ENCODE measurements at regions not wholly inside any gene's neighbourhood (a gene's known extent, or its start where the extent isn't known, plus 50 kb on each side); places are given as distances from the start of the nearest gene placed in this dataset.

DNA sequence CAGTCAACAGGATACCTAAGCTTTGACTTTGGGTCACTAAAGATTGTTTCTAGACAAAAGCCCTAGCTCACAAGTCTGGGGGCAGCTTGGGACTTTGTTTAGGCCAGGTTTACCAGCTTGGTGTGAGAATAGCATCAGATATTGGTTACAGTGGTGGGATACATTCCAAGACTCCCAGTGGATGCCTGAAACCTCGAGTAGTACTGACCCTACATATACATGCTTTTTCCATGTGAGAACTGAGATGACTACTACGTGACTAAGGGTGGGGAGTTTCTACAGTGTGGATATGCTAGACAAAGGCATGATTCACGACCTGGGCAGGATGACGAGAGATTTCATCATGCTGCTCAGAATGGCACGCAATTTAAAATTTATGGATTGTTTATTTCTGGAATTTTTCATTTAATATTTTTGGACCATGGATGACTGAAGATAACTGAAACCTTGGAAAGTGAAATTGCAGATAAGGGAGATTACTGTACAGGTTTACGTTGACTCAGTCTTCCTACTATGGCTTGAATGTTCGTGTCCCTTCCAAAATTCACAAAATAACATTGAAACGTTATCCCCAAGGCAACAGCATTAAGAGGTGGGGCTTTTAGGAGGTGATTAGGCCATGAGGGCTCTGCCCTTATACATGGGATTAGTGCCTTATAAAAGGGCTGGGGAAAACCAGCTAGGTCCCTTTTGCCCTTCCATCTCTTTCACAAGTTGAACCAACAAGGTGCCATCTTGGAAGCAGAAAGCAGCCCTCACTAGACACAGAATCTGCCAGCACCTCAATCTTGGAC, 50.2 kb upstream of the CTAGE1 start:
- TF ChIP-seq POLR2A (IDR thresholded peaks at IDR 0.05; ENCODE audit: low read length) (no peak), GATA1 (IDR thresholded peaks at IDR 0.05; ENCODE audit: low read depth, low read length) (no peak)
- peak in 1 of 2 experiments; percentile 18 for DNase-seq

DNA sequence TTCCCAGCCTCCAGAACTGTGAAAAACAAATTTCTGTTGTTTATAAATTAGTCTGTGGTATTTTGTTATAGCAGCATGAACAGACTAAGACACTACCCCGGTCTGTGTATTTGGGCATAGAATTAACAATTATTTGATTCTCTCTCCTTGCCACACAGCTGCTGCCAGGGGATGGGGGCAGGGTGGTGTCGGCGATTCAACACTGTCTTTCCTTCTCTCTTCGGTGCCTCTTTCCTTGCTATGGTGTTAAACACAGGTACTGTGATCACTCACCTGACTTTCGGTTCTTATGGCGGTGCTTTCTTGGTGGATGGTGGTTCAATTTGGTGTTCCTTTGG, 50.8 kb upstream of the CTAGE1 start:
- no peak for DNase-seq
- TF ChIP-seq POLR2A (IDR thresholded peaks at IDR 0.05; ENCODE audit: low read length) (no peak), GATA1 (IDR thresholded peaks at IDR 0.05; ENCODE audit: low read depth, low read length) (no peak)

DNA sequence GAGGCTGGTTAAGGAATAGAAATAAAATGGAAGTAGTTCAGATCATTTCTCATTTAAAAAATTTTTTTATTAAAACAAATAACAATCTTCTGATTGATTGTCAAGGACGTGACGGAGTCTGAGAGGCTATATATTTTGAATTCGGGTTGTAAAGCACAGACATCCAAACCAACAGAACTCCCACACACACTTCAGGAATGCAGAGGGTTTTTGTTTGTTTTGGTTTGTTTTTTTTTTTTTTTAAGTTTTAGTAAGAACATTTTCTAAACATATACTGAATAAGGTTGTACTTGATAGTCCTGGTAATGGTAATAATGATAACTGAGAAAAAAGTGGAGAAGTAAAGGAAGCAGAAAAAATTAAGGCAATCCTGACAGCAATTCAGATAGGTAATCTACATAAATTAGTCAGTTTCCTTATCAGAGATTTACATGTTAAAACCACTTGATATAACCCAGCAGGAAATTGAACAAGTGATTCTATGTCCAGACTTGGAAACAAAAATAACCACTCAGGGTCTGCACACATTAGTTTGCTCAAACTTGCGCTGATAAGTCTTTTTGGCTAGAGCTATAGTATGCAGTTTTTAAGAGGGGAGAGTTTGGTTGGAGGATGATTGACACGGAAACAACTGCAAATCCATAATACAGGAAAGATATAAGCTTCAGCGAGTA, 51.5 kb upstream of the CTAGE1 start:
- TF ChIP-seq GATA1 (IDR thresholded peaks at IDR 0.05; ENCODE audit: low read depth, low read length) (no peak), POLR2A (IDR thresholded peaks at IDR 0.05; ENCODE audit: low read length) (no peak)
- DNase-seq: no peak

DNA sequence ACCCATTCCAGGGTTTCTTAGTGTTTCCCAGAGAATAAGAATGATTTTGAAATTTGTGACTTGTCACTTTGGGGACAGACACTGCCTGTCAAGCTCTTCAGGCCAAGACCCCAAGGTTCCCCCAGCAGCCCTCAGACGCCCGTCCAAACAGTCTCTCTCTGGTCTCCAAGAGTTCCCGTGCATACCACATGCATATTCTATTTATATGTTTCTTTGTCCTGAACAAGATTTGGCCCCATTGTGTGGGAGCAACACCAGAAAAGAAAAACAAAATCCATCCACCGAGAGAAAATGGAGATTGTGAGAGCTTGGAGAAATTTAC, 52.2 kb upstream of the CTAGE1 start:
- TF ChIP-seq POLR2A (IDR thresholded peaks at IDR 0.05; ENCODE audit: low read length) (no peak), GATA1 (IDR thresholded peaks at IDR 0.05; ENCODE audit: low read depth, low read length) (no peak)
- DNase-seq: no peak

DNA sequence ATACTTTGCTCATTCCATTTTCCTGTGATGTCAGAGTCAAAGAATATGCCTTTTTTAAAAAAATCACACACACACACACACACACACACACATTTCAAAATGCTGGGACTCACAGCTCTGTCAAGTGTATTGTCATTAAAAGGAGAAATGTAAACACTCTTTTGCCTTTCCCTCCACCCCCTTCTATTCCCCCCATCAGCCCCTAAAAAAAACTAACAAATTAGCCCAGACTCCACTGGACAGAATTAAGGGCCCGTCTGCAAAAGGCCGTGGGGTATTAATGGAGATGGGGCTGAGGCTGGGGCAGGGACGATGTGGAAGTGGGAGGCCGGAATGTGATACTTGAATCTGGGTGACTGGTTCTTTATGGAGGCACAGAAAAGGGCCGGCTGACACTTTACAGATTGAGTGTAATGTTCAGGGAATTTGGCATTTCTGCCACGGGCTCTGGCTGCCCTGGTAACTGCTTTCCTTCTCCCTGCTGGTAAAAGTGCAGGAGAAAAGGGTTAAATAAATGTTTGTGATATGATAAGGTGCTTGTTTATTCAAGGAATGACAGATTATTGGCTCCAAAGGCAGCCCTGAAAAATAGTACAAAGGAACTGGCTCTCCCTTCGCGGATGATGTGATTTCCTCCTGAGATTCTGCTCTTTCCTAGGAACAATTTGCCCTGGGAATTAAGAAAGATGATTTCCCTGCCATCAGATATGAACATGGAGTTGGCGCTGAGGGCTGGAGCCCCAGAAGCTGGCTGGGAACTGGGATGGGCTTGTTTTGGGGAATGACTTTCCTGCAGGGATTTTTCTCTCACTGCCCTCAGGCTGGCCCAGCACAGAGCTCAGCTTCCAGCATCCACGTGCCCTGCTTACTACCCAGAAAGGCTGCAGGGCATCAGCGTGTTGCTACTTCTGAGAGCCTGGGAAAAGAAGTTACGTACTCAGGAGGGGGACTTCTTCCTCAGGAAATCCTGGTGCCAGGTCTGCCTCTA, 52.8 kb upstream of the CTAGE1 start:
- no peak for TF ChIP-seq POLR2A (IDR thresholded peaks at IDR 0.05; ENCODE audit: low read length)
- no peak for TF ChIP-seq GATA1 (IDR thresholded peaks at IDR 0.05; ENCODE audit: low read depth, low read length)

DNA sequence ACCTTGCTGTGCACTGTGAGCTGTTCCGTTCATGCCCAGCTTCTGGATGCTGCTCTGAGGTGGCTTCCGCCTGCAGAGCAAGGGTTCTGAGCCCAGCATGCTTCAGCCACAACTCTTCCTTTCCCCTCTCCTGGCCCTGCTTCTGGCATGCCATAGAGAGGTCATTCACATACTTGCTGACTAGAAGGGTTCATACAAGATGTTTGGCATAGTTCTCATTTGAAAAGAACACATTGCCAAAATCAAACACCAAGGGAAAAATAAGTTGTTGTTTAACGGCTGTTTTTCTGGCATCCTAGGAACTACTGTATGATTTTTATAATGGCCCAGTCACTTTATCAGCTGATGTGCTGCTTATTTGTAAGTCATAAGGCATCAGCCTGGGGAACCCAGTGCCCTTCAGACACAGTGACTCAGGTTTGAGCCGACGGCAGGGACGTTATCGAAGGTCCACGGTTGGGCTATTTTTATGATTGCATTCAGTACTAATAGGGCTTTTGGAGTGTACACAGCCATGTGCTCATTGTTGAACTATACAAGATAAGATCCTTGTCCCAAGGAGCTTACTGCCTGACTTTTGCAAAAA, 53.9 kb upstream of the CTAGE1 start:
- TF ChIP-seq POLR2A (IDR thresholded peaks at IDR 0.05; ENCODE audit: low read length) (no peak), GATA1 (IDR thresholded peaks at IDR 0.05; ENCODE audit: low read depth, low read length) (no peak)
- DNase-seq: no peak

More for the DNA sequence above, 52.8 kb upstream of the CTAGE1 start:
- DNase-seq: no peak

DNA sequence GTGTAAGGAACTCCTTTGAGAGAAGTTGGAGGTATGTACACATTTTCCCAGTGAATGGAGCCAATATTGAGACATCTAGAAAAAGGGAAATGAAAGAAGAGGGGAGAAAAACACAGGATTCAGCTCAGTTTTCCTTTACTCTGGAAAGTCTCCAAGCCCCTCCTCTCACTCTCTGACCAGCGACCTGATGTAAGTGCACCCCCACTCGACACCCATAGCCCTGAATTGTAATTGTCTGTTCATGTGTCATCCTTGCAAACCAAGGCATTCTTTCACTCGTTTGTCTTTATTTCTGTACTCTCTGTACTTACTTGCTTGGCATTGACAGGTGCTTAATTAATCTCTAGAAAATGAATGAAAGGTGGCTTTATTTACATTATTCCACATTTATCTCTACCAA, 55.7 kb upstream of the CTAGE1 start:
- no peak for DNase-seq
- TF ChIP-seq GATA1 (IDR thresholded peaks at IDR 0.05; ENCODE audit: low read depth, low read length) (no peak), POLR2A (IDR thresholded peaks at IDR 0.05; ENCODE audit: low read length) (no peak)

DNA sequence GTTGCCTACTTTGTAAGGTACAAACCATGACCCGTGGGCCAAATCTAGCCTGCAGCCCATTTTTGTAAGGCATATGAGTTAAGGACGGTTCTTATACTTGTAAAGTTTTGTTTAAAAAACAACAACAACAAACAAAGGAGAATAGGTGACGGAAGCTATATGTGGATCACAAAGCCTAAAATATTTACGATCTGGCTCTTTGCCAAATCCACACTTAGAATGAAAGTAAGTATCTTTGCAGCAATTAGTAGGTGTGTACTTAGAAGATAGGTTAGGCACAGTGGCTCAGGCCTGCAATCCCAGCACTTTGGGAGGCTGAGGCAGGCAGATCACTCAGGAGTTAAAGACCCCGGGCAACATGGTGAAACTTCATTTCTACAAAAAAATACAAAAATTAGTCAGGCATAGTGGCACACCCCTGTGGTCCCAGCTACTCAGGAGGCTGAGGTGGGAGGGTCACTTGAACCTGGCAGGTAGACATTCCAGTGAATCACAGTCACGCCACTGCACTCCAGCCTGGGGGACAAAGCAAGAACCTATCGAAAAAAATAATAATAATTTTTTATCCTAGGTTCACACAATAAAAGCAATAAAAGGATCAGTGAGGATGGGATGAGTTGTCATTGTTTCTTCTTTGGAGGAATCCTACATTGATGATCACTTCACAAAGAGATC, 57.8 kb upstream of the CTAGE1 start:
- TF ChIP-seq GATA1 (IDR thresholded peaks at IDR 0.05; ENCODE audit: low read depth, low read length): no peak
- no peak for TF ChIP-seq POLR2A (IDR thresholded peaks at IDR 0.05; ENCODE audit: low read length)
- no peak for DNase-seq

DNA sequence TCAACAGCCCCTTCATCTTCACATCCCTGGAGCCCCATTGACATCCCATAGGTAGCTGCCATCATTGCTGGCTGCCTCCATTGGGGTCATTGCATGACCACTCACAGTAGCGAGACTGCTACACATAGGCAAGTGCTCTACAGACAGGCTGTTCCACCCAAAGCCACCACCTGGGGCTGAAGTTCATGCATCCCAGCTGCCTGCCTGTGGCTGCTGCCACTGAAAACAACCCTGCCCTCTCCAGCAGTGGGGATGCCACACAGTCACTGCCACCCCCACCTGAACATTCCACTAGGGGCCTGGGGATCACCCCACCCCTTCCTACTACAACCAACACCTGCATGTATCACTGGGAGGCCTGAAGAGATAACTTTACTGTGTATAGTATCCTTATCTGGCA, 59.5 kb upstream of the CTAGE1 start:
- TF ChIP-seq GATA1 (IDR thresholded peaks at IDR 0.05; ENCODE audit: low read depth, low read length): no peak
- no peak for TF ChIP-seq POLR2A (IDR thresholded peaks at IDR 0.05; ENCODE audit: low read length)
- no peak for DNase-seq

DNA sequence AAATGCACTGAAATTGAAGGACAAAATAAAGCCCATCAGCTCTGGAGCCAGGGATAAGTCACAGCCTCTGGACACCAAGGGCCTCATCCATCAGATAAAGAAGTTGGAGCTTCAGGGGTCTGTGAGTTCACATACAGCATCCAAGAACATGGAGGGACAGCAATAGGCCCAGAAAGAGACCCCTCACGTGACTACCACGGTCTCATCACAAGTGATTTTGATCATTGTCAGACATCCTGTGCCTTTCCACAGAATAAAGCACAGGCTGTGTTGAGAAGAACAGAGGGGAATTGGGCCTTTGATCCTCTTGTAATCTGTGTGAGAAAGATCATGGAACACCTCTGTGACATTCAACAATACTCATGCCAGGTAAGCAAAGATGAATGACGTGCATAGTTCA, 65.2 kb upstream of the CTAGE1 start:
- TF ChIP-seq GATA1 (IDR thresholded peaks at IDR 0.05; ENCODE audit: low read depth, low read length) (no peak), POLR2A (IDR thresholded peaks at IDR 0.05; ENCODE audit: low read length) (no peak)
- DNase-seq: no peak

DNA sequence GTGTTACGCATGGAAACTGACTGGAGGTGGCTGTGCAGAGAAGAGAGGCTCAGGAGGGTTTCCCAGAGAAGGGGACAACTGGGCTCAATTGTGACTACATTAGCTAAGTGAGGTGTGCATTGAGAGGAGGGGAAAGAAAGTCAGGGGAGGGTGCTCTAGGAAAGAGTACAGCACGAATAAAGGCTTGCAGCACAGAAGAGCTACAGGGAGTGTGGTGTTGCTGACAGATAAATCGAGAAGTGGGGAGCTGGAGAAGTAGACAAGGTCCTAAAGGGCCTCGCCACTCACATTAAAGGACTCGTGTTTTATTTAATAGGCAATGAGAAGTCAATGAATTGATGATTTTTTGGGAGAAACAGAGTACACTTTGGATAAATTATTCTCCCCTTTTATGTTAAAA, 65.7 kb upstream of the CTAGE1 start:
- TF ChIP-seq POLR2A (IDR thresholded peaks at IDR 0.05; ENCODE audit: low read length) (no peak), GATA1 (IDR thresholded peaks at IDR 0.05; ENCODE audit: low read depth, low read length) (no peak)
- DNase-seq: no peak

DNA sequence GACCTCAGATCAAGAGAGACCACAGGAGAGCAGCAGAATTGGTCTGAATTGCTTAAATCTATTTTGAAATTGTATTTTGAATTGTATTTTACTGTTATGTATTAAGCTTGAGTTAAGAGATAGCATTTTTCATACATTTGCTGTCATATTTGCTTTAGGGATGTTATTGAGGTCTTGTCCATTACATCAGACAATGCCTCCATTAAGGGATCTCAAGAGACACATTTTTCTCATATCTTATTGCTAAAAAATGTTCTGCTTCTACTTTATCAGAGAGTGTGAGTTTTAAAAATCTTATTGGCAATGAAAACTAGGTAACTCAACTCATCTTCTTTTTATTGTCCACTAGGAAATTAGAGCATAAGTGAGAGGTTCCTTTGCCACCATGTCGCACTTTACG, 66.8 kb upstream of the CTAGE1 start:
- no peak for TF ChIP-seq GATA1 (IDR thresholded peaks at IDR 0.05; ENCODE audit: low read depth, low read length)
- no peak for TF ChIP-seq POLR2A (IDR thresholded peaks at IDR 0.05; ENCODE audit: low read length)
- no peak for DNase-seq

DNA sequence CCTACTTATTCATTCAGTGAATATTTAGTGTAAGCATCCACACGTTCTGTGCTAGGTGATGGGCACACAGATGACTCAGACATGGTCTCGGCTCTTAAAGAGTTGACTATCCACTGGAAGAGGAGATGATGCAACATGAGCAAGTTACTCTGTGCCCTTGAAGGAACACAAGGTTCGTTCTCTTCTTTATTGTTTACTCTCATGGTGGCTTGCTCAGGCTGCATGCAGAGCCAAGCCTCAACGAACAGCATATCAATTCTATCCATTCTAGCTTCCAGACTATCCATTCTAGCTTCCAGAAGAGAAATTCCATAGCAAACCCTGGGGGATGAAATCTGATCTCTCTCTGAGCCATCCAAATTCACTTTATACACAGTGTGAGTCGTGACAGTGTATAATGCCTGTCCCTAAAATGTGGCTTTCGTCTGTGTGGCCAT, 68.1 kb upstream of the CTAGE1 start:
- TF ChIP-seq POLR2A (IDR thresholded peaks at IDR 0.05; ENCODE audit: low read length): no peak
- TF ChIP-seq GATA1 (IDR thresholded peaks at IDR 0.05; ENCODE audit: low read depth, low read length): no peak
- DNase-seq: no peak

All from erythroblast (primary cell).